CD14-positive monocyte (primary cell): ENCODE measurements at regions not wholly inside any gene's neighbourhood (a gene's known extent, or its start where the extent isn't known, plus 50 kb on each side); places are given as distances from the start of the nearest gene placed in this dataset.

ENCODE experiments used
- DNase-seq, 3 donors: peaks; one replicate each; pipeline ENCODE4 v3.0.0-alpha.2; 2011 to 2022
- H2AFZ ChIP-seq: 2 replicates; pipeline ENCODE4 v1.6.0; 2012; ENCODE audit warnings: mild to moderate bottlenecking, low read depth, low read length, inconsistent platforms; ENCODE audit not compliant: insufficient read depth, poor library complexity, severe bottlenecking
- H3K27ac ChIP-seq, 2 donors: 1 replicate in 1 of 2; 2 replicates in 1 of 2; pipeline ENCODE4 v1.5.1; 2012 to 2013; ENCODE audit warnings: low read length in 2 of 2, control low read depth in 1 of 2, inconsistent platforms in 1 of 2, low read depth in 1 of 2, mild to moderate bottlenecking in 1 of 2
- H3K27me3 ChIP-seq, 2 donors: one replicate each; pipeline versions ENCODE4 v1.6.0 to v1.6.1; 2011 to 2013; ENCODE audit warnings: low read length in 2 of 2; ENCODE audit not compliant: control insufficient read depth in 2 of 2, insufficient read depth in 2 of 2
- H3K36me3 ChIP-seq, 2 donors: replicated peaks in 1 of 2; 1 replicate in 1 of 2; 2 replicates in 1 of 2; pipeline versions ENCODE4 v1.5.1 to v1.6.1; 2012 to 2013; ENCODE audit warnings: low read length in 2 of 2, control low read depth in 1 of 2, inconsistent platforms in 1 of 2, mild to moderate bottlenecking in 1 of 2; ENCODE audit not compliant: insufficient read depth in 2 of 2, control insufficient read depth in 1 of 2
- H3K4me1 ChIP-seq, 2 donors: 1 replicate in 1 of 2; 2 replicates in 1 of 2; pipeline versions ENCODE4 v1.5.1 to v1.6.1; 2012 to 2013; ENCODE audit warnings: low read length in 2 of 2, control low read depth in 1 of 2, inconsistent platforms in 1 of 2, mild to moderate bottlenecking in 1 of 2, moderate library complexity in 1 of 2; ENCODE audit not compliant: insufficient read depth in 2 of 2, control insufficient read depth in 1 of 2
- H3K4me2 ChIP-seq: replicated peaks from 2 replicates; pipeline ENCODE3; 2012; ENCODE audit warnings: low read length, moderate library complexity, mild to moderate bottlenecking; ENCODE audit not compliant: poor library complexity, severe bottlenecking; ENCODE audit errors: extremely low read depth
- H3K4me3 ChIP-seq, 3 experiments: fragments of 200-600 bp in 1 of 3; sonication (generic) in 1 of 3; replicated peaks in 1 of 3; 1 replicate in 2 of 3; 2 replicates in 1 of 3; pipeline ENCODE4 v1.5.1; 2011 to 2013; ENCODE audit warnings: low read length in 3 of 3, mild to moderate bottlenecking in 3 of 3, control low read depth in 2 of 3, low read depth in 2 of 3, inconsistent platforms in 1 of 3, moderate library complexity in 1 of 3
- H3K79me2 ChIP-seq: 2 replicates; pipeline ENCODE4 v1.6.0; 2012; ENCODE audit warnings: mild to moderate bottlenecking, control low read depth, inconsistent platforms, low read length, moderate library complexity; ENCODE audit not compliant: insufficient read depth
- H3K9ac ChIP-seq: 2 replicates; pipeline ENCODE4 v1.6.0; 2017; ENCODE audit warnings: low read length, mild to moderate bottlenecking; ENCODE audit not compliant: insufficient read depth, poor library complexity, severe bottlenecking
- H3K9me3 ChIP-seq, 2 donors: replicated peaks in 1 of 2; 1 replicate in 1 of 2; 2 replicates in 1 of 2; pipeline versions ENCODE4 v1.5.1 to v1.6.1; 2012 to 2013; ENCODE audit warnings: low read length in 2 of 2, control low read depth in 1 of 2; ENCODE audit not compliant: control insufficient read depth in 1 of 2, insufficient read depth in 1 of 2
- H4K20me1 ChIP-seq: 2 replicates; pipeline ENCODE4 v1.6.0; 2012; ENCODE audit warnings: mild to moderate bottlenecking, low read length, control low read depth, moderate library complexity; ENCODE audit not compliant: insufficient read depth
- H3K27ac Mint-ChIP-seq, 7 donors: one replicate each; pipeline ENCODE4 v1.8.0; 2020; ENCODE audit warnings: mild to moderate bottlenecking in 7 of 7, mixed read lengths in 7 of 7, moderate library complexity in 6 of 7, inconsistent platforms in 2 of 7
- H3K27me3 Mint-ChIP-seq, 3 donors: one replicate each; pipeline ENCODE4 v1.8.0; 2021 to 2022; ENCODE audit warnings: low read depth in 3 of 3, mild to moderate bottlenecking in 3 of 3, mixed read lengths in 3 of 3, moderate library complexity in 3 of 3, inconsistent platforms in 1 of 3
- H3K36me3 Mint-ChIP-seq, 2 donors: one replicate each; pipeline ENCODE4 v1.8.0; 2020; ENCODE audit warnings: mixed read lengths in 2 of 2, inconsistent platforms in 1 of 2, mild to moderate bottlenecking in 1 of 2
- H3K4me1 Mint-ChIP-seq: one replicate; pipeline ENCODE4 v1.8.0; 2020; ENCODE audit warnings: mild to moderate bottlenecking, mixed read lengths
- H3K4me3 Mint-ChIP-seq, 2 donors: one replicate each; pipeline ENCODE4 v1.8.0; 2020; ENCODE audit warnings: mild to moderate bottlenecking in 2 of 2, mixed read lengths in 2 of 2, moderate library complexity in 1 of 2
- H3K9me3 Mint-ChIP-seq, 7 donors: one replicate each; pipeline ENCODE4 v1.8.0; 2020 to 2022; ENCODE audit warnings: mixed read lengths in 7 of 7, mild to moderate bottlenecking in 6 of 7, moderate library complexity in 6 of 7, inconsistent platforms in 2 of 7
- CTCF ChIP-seq: fragments of 200-600 bp; IDR thresholded peaks from one replicate; pipeline ENCODE4 v1.8.0; 2022; ENCODE audit warnings: antibody characterized with exemption, mild to moderate bottlenecking
- WGBS: methylation state at CpG from one replicate; pipeline ENCODE4 v1.1.5; 2013; ENCODE audit warnings: missing lambda C conversion rate; ENCODE audit not compliant: insufficient coverage; 5-methylcytosine and 5-hydroxymethylcytosine counted together
- intact Hi-C, 2 donors: fragments of 100-400 bp; cut with micrococcal nuclease; formaldehyde crosslinking; loops; one replicate each; pipeline versions ENCODE4 v1.15.0 to v1.15.1; 2023

GRCh38 chr15:31897746-31898145 lies 132.6 kb upstream of the CHRNA7 start:
- DNase-seq = no peak
- no peak overlapping the region for H3K4me2 ChIP-seq
- H4K20me1 ChIP-seq = no peaks in the 10 kb centered on the region
- Mint-ChIP-seq H3K27ac (no peak overlapping the region), H3K9me3 (peaks cover 3 to 19% (median 9%) of the 10 kb centered on the region in 7 donors), H3K36me3 (no peaks in the 10 kb centered on the region), H3K4me1 (no peaks in the 10 kb centered on the region), H3K4me3 (no peak overlapping the region), H3K27me3 (peaks cover 0 to 3% (median 3%) of the 10 kb centered on the region in 3 donors)
- H3K9me3 ChIP-seq = peaks cover 4 to 9% of the 10 kb centered on the region in 2 donors
- H3K79me2 ChIP-seq = no peaks in the 10 kb centered on the region
- no peaks in the 10 kb centered on the region for H3K4me1 ChIP-seq
- intact Hi-C loops = no loop called here
- no peak overlapping the region for H3K9ac ChIP-seq
- TF ChIP-seq CTCF = no peak
- no peak overlapping the region for H3K4me3 ChIP-seq
- no peaks in the 10 kb centered on the region for H3K36me3 ChIP-seq
- H2AFZ ChIP-seq = no peak overlapping the region
- no peak overlapping the region for H3K27ac ChIP-seq
- H3K27me3 ChIP-seq = no peaks in the 10 kb centered on the region

GRCh38 chr15:31901501-31901900 lies 128.8 kb upstream of the CHRNA7 start:
- Mint-ChIP-seq H3K27ac (no peak overlapping the region), H3K4me1 (no peaks in the 10 kb centered on the region), H3K4me3 (no peak overlapping the region), H3K9me3 (peaks cover 3 to 17% (median 6%) of the 10 kb centered on the region in 7 donors), H3K36me3 (no peaks in the 10 kb centered on the region), H3K27me3 (peaks cover 2 to 10% (median 2%) of the 10 kb centered on the region in 3 donors)
- Histone ChIP-seq H3K4me3 (no peak overlapping the region), H3K27me3 (no peaks in the 10 kb centered on the region), H3K4me2 (no peak overlapping the region), H3K9me3 (peaks cover 4 to 9% of the 10 kb centered on the region in 2 donors), H3K79me2 (no peaks in the 10 kb centered on the region), H3K36me3 (no peaks in the 10 kb centered on the region), H3K27ac (no peak overlapping the region), H3K4me1 (no peaks in the 10 kb centered on the region), H4K20me1 (no peaks in the 10 kb centered on the region), H2AFZ (no peak overlapping the region), H3K9ac (no peak overlapping the region)
- DNase-seq = no peak
- no peak for TF ChIP-seq CTCF
- no CpG with 5 or more reads among the region's 3 CpGs for WGBS
- intact Hi-C loops = no loop called here
